Umbilical cord (tissue), 1 donor: ENCODE measurements at regions not wholly inside any gene's neighbourhood (a gene's known extent, or its start where the extent isn't known, plus 50 kb on each side); places are given as distances from the start of the nearest gene placed in this dataset.

Experiments
- DNase-seq: peaks from one replicate; pipeline ENCODE4 v3.0.0-alpha.2; 2015; ENCODE audit warnings: low spot score

DNA sequence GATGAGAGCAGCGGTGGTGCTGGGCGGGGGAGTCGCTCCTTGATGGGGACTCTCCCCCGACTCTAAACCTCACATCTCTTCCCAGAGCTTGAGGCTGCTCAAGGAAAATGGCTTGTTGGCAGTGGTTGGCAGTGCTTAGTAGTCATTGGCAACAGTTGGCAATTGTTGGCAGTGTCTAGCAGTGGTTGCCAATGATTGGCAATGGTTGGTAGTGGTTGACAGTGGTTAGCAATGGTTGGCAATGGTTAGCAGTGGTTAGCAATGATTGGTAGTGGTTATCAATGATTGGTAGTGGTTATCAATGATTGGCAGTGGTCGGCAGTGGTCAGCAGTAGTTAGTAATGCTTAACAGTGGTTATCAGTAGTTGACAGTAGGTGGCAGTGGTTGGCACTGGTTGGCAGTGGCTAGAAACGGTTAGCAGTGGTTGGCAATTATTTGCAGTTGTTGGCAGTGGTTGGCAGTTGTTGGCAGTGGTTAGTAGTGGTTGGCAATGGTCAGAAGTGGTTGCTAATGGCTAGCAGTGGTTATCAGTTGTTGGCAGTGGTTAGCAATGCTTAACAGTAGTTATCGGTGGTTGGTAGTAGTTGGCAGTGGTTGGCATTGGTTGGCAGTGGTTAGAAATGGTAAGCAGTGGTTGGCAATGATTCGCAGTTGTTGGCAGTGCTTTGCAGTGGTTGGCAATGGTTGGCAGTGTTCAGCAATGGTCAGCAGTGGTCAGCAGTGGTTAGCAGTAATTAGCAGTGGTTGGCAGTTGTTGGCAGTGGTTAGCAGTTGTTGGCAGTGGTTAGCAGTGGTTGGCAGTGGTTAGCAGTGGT lies 85.4 kb upstream of the OTOS start:
- no peak for DNase-seq

- DNase-seq = no peak
Measured at GRCh38 chr2:240226672-240227537, 86.4 kb upstream of the OTOS start.

DNA sequence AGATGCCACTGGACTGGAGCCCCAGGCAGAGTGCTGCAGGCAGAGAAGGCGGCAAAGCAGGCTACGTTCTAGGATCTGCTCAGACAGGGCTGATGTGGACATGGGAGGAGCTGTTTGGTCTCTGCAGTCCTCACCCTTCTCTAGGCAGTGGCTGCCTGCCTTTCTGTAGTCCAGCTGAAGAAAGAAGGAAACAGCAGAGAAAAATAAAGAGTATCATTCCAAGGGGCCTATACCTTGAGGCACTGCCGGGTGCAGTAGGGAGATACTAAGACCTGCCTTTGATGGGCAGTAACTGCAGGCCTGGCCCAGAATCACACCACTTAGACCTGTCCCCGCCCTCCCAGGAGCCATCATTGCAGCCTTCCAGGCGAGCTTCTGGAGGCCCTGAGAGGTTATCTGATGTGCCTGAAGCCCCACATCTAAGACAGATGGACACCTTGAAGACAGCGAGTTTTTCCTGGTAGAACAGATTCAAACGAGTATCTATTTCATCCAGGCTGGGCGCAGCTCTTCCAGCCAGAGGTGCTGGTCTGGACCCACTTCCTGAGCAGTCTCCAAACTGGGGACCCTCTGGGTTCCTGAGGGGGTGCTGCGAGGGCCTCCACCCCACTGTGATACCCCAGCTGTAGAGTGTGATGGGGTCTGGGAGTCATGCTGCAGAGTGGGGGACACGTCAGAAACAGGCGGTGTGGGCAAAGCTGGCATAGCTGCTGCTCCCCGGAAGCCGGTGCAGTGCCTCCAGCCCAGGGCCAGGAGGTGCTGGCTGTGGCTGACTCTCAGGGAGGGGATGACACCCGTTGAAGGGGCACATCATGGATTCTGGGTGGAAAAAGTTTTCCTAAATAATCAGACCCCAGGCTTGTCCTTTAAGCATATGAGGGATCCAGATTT lies 87.3 kb upstream of the OTOS start:
- DNase-seq = no peak

- no peak for DNase-seq
Measured at GRCh38 chr2:240229005-240229404, 88.5 kb upstream of the OTOS start.

- no peak for DNase-seq
Measured at GRCh38 chr2:240229603-240230235, 89.3 kb upstream of the OTOS start.

DNA sequence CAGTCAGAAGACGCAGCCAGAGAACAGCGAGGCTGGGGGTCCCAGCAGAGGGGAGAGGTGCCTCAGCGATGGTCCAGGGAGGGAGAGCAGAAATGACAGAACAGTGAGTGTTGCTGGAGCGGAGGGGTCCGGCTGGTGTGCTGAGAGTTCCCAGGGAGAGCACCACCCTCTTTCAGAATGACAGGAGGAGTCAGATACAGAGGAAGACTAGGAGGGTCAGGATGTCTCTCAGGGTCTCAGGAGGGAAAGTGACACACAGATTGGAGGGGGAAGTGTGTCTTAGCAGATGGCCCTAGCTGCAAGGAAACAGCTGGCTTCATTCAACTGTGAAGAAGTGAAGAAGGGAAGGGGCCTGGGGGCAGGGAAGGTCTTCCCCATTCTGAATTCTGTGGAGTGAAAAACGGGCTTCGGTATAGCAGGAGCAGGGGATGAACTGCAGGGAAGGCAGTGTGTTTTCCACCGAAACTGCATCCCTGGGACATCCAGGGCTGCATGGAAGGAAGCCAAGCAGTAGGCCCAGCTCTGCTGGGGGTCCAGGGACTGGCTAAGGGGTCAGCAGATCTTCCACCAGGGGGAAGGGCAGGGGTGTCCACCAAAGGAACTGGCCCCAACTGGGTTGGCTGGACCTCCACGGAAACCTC lies 90.0 kb upstream of the OTOS start:
- no peak for DNase-seq

DNA sequence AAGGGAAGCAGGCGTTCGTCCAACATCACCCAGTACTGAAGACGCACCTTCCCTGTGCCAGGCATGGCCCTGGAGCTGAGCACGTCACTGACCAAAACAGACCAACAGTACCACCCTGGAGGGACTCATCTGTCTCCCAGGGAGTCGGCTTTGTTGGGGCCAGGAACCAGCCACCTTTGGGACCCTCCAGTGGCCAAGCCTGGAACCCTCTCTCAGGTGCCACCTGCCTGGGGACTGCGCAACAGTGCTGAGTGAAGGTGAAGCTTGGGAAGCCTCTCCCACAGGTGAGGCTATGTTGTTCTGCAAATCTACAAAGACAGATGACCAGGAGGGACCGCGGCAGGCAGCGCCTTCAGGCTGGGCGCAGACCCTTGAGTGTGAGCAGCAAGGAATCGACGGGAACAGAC lies 91.4 kb upstream of the OTOS start:
- DNase-seq = no peak

- DNase-seq = no peak
Measured at GRCh38 chr2:240232264-240232915, 91.9 kb upstream of the OTOS start.

GRCh38 chr2:240232961-240233884 lies 92.8 kb upstream of the OTOS start:
- DNase-seq = peak; percentile 82

DNA sequence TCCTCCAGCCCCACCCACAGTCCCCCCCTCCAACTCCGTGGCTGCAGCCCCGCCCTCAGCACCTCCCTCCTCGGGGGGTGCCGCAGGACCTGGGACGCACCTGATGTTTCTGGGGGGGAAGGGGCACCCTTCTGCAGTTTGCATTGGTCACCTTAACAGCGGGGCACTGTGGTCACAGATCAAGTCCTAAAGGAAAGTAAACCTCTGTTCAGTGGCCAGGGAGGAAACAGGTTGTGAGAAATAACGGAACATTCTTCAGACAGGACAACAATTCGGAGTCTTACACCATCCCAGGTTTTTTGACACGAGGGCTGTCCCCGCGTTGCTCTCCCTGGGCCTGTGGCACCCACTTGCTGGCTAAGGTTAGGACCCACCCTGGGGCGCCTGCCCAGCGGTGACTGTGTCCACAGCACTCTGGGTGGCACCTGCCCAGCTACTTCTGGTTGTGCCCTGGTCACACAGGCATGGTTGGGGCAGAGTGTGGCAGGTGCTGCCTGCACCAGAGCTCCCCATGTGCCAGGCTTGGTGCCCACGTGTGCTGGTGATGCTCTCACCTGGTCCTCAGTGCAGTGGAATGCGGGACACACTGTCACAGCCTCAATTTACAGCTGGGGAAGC lies 93.5 kb upstream of the OTOS start:
- no peak for DNase-seq

DNA sequence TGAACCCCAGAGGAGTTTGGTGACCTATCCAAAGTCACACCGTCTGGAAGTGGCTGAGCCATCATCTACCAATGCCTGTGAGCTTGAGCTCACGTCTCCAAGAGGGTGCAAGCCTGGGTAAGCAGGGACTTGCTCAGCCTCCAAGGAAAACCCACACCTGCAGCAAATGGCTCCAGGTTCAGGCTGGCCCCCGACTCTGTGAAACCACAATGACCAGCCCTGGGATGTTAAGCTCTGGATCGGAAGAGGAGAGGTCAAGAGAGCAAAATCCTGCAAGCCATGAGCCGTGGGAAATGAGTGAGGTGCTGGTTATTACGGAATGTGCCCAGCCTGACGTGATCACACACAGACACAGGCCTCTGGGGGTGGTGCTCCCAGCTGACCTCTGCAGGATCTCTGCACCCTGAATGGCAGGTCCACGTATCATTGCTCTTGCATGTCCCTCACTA lies 94.1 kb upstream of the OTOS start:
- no peak for DNase-seq

- DNase-seq = no peak
Measured at GRCh38 chr2:240235149-240235803, 94.8 kb upstream of the OTOS start.

DNA sequence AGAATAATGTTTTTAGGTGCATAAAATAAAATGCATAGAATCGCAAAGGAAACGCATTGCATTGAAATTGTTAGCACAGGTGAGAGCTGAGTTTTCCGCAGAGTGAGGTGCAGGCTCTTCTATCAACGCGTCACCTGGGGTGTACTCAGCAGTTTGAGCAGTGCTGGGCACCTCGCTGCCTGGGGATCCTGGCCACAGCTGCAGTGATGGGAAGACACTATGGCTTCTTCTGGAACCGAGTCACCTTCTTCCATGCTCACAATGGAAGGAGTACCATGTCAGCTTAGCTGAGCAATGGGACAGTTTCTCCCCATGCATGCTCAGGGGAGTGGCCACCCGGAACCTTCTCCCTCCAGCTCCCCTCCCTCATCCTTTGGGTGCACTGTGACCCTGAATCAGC lies 95.4 kb upstream of the OTOS start:
- DNase-seq = no peak

- DNase-seq = no peak
Measured at GRCh38 chr2:240236217-240237111, 96.0 kb upstream of the OTOS start.

GRCh38 chr2:240237609-240238174 lies 97.2 kb upstream of the OTOS start:
- DNase-seq = no peak

DNA sequence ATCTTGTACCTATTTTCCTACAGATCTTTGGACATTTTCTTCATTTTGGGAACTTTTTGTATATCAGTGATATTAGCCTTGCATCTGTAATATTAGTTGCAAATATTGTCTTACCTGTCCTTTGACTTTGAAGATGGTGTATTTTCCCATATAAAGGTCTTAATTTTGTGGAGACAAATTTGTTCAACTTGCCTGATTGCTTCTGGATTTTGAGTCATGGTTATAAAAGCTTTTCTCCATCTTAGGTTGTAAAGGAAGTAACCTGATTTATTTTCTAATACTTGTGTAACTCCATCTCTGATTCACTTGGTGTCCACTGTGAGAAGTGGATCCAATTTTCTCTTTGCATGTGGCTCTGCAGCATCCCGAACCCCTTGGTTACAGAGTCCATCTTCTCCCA lies 97.7 kb upstream of the OTOS start:
- no peak for DNase-seq

GRCh38 chr2:240238786-240239185 lies 98.3 kb upstream of the OTOS start:
- DNase-seq = no peak
